IMR-90 (cell line): ENCODE measurements at regions not wholly inside any gene's neighbourhood (a gene's known extent, or its start where the extent isn't known, plus 50 kb on each side); places are given as distances from the start of the nearest gene placed in this dataset.

Experiments used
- POLR2A ChIP-seq: IDR thresholded peaks from 2 replicates; pipeline ENCODE4 v1.6.1; 2012; ENCODE audit warnings: mild to moderate bottlenecking, low read depth, low read length
- RCOR1 ChIP-seq: IDR thresholded peaks from 2 replicates; pipeline ENCODE4 v1.6.1; 2012; ENCODE audit warnings: mild to moderate bottlenecking, low read length, improper control_type of control experiment; ENCODE audit not compliant: insufficient replicate concordance

GRCh38 chr2:138853761-138854160 lies 73.6 kb upstream of the NXPH2 start:
- TF ChIP-seq POLR2A: no peak
- no peak for TF ChIP-seq RCOR1
